ENCODE measurements at regions not wholly inside any gene's neighbourhood (a gene's known extent, or its start where the extent isn't known, plus 50 kb on each side); places are given as distances from the start of the nearest gene placed in this dataset.
"Not testable (repeated sequence)": the region's sequence is repeated elsewhere in the genome, so short reads cannot be mapped to it uniquely, and the experiment has no call there.

DNA sequence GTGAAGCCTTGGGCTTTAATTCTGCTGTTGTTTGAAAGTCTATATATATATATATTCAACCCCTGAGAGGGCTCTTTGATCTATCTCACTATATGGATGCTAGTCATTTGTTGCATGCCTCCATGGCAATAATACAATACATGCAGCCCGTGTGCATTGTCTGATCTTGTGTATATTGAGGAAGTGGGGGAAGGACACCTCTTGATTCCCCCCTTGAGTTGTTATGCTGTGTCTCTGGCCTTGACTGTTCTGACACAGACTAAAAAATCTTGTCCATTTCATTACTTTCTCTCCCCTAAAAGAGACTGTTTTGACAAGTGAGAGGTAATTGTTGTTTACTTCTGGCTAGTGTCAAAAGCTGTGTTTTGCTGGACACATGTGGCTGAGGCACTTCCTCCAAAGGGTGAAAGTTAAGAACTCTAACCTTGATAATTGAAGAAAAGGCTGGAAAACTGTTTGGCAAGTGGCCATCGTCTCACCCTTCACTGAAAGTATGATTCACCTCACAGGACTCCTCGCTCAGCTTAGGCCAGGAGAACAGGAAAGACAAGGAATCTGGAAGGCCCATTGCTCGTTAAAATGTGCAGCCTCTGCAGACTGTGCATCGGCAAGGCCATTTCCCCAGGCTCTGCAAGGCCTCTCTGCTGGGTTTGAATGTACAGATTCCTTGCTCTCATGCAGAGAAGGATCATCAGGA is 304.0 kb downstream of the PRELID2 start:
- no peaks in the 10 kb centered on the region for H3K4me1 ChIP-seq (ENCODE audit: insufficient read depth, low read length)
- H3K27me3 ChIP-seq (ENCODE audit: control insufficient read depth in 1 of 2, insufficient read depth in 2 of 2, low read length in 2 of 2): no peaks in the 10 kb centered on the region
- no peaks in the 10 kb centered on the region for H3K9me3 ChIP-seq (ENCODE audit: low read length)
- H3K36me3 ChIP-seq (ENCODE audit: insufficient read depth, low read length): no peaks in the 10 kb centered on the region
- no peak overlapping the region for H3K27ac ChIP-seq (ENCODE audit: low read depth, low read length)
- no peak overlapping the region for H3K4me3 ChIP-seq (ENCODE audit: low read depth in 1 of 2, low read length in 2 of 2)
- H3K9ac ChIP-seq (ENCODE audit: low read length): no peak overlapping the region

DNA sequence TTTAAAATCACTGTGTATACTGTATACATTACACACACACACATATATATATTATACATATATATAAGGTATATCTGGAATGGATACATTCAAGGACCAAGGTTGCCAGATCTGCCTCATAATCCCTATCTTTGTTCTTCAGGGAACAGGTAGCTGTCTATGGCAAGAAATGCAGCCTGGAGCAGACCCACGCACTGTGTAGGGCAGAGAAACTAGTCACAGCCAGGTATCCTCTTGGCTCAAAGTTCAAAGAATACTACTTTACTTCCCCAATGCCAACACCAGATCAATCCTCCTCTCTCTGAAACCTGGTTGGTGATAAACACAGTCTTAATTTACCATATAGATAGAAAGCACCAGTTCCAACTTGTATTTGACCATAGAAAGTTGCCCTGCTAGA is 313.6 kb downstream of the PRELID2 start:
- Histone ChIP-seq H3K4me3 (ENCODE audit: low read depth in 1 of 2, low read length in 2 of 2) (no peak overlapping the region), H3K4me1 (ENCODE audit: insufficient read depth, low read length) (no peaks in the 10 kb centered on the region), H3K9me3 (ENCODE audit: low read length) (no peaks in the 10 kb centered on the region), H3K9ac (ENCODE audit: low read length) (no peak overlapping the region), H3K36me3 (ENCODE audit: insufficient read depth, low read length) (no peaks in the 10 kb centered on the region), H3K27me3 (ENCODE audit: control insufficient read depth in 1 of 2, insufficient read depth in 2 of 2, low read length in 2 of 2) (no peaks in the 10 kb centered on the region), H3K27ac (ENCODE audit: low read depth, low read length) (no peak overlapping the region)

DNA sequence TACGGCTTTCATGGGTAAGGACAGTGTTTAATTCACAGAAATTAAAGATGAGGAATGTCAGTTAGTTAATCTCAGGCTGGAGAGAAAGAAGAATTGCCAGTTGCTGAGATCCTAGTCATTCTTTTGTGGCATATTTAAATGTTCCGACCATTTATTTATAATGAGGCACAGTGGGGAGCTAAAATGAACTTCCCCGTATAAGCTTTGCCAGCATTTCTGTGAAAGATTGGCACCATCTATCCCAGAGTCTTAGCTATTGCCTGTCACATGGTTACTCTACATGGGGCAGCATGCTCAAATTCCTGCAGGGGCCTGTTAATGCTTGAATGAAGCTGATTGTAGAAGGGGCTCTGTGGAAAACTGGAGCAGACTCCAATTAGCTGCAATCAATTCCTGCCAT is 314.1 kb downstream of the PRELID2 start:
- Histone ChIP-seq H3K27me3 (ENCODE audit: control insufficient read depth in 1 of 2, insufficient read depth in 2 of 2, low read length in 2 of 2) (no peaks in the 10 kb centered on the region), H3K4me3 (ENCODE audit: low read depth in 1 of 2, low read length in 2 of 2) (no peak overlapping the region), H3K9me3 (ENCODE audit: low read length) (no peaks in the 10 kb centered on the region), H3K9ac (ENCODE audit: low read length) (no peak overlapping the region), H3K4me1 (ENCODE audit: insufficient read depth, low read length) (no peaks in the 10 kb centered on the region), H3K36me3 (ENCODE audit: insufficient read depth, low read length) (no peaks in the 10 kb centered on the region), H3K27ac (ENCODE audit: low read depth, low read length) (no peak overlapping the region)

DNA sequence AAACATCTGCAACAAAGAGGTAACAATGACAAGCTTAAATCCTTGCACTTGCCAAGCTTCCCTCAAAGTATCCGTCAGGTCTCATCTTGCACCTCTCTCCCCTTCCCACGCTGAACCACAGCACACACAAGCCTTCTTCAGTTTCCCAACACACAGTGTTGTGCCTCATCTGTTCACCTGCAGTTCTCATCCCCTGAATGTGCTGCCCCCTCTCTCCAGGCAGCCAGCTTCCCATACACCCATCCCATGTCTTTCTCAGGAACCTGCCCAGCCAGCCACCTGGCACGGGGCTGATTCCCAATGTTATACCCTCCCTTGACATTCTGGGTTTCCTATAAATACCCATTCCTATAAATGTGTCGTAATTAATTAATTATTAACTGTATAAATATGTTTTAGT is 314.8 kb downstream of the PRELID2 start:
- H3K9ac ChIP-seq (ENCODE audit: low read length): no peak overlapping the region
- no peaks in the 10 kb centered on the region for H3K4me1 ChIP-seq (ENCODE audit: insufficient read depth, low read length)
- H3K4me3 ChIP-seq (ENCODE audit: low read depth in 1 of 2, low read length in 2 of 2): no peak overlapping the region
- no peak overlapping the region for H3K27ac ChIP-seq (ENCODE audit: low read depth, low read length)
- no peaks in the 10 kb centered on the region for H3K27me3 ChIP-seq (ENCODE audit: control insufficient read depth in 1 of 2, insufficient read depth in 2 of 2, low read length in 2 of 2)
- no peaks in the 10 kb centered on the region for H3K36me3 ChIP-seq (ENCODE audit: insufficient read depth, low read length)
- no peaks in the 10 kb centered on the region for H3K9me3 ChIP-seq (ENCODE audit: low read length)

DNA sequence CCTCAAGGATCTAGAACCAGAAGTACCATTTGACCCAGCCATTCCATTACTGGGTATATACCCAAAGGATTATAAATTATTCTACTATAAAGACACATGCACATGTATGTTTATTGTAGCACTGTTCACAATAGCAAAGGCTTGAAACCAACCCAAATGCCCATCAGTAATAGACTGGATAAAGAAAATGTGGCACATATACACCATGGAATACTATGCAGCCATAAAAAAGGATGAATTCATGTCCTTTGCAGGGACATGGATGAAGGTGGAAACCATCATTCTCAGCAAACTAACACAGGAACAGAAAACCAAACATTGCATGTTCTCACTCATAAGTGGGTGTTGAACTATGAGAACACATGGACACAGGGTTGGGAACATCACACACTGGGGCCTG is 317.6 kb downstream of the PRELID2 start:
- not testable (repeated sequence) for H3K27me3 ChIP-seq (ENCODE audit: control insufficient read depth in 1 of 2, insufficient read depth in 2 of 2, low read length in 2 of 2); H3K4me1 ChIP-seq (ENCODE audit: insufficient read depth, low read length); H3K4me3 ChIP-seq (ENCODE audit: low read depth in 1 of 2, low read length in 2 of 2); H3K27ac ChIP-seq (ENCODE audit: low read depth, low read length); H3K9me3 ChIP-seq (ENCODE audit: low read length); H3K36me3 ChIP-seq (ENCODE audit: insufficient read depth, low read length); H3K9ac ChIP-seq (ENCODE audit: low read length)

DNA sequence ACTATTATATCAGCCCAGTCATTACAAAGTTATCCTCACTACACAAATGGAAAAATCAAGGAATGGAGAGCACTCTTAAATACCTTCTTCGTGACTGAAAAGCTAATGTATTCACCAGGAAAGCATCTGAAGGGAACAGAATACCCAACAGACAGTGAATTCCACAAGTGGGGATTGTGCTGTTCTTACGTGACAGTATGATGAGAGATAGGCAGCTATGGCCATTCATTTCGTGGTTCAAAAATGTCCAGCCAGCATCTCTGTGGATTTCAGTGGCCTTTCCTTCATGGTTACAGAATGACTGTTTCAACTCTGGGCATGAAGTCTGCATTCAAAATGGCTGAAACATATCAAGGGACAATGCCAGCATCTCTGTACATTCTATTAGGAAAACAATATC is 323.8 kb downstream of the PRELID2 start:
- peaks cover 19% of the 10 kb centered on the region for H3K4me1 ChIP-seq (ENCODE audit: insufficient read depth, low read length)
- no peak overlapping the region for H3K27ac ChIP-seq (ENCODE audit: low read depth, low read length)
- H3K27me3 ChIP-seq (ENCODE audit: control insufficient read depth in 1 of 2, insufficient read depth in 2 of 2, low read length in 2 of 2): no peaks in the 10 kb centered on the region
- no peaks in the 10 kb centered on the region for H3K9me3 ChIP-seq (ENCODE audit: low read length)
- no peak overlapping the region for H3K4me3 ChIP-seq (ENCODE audit: low read depth in 1 of 2, low read length in 2 of 2)
- no peaks in the 10 kb centered on the region for H3K36me3 ChIP-seq (ENCODE audit: insufficient read depth, low read length)
- H3K9ac ChIP-seq (ENCODE audit: low read length): no peak overlapping the region

DNA sequence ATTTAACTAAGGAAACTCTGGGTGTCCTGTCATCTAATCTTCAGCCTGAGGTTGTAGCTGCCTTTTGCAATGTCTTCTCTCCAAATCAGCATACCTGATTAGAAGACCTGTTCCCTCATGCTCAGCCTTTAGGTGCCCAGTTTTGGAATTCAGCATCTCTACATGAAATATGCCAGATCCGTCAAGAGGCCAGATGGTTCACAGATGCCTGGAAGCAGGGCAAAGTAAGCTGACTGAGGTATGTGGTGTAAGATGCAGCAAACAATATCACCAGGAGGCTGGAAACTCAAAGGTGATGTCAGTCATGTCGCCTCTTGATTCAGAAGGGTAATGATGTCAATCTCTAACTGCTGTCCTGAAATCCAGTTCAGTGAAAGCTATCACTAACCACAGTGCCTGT is 324.4 kb downstream of the PRELID2 start:
- Histone ChIP-seq H3K27ac (ENCODE audit: low read depth, low read length) (no peak overlapping the region), H3K4me3 (ENCODE audit: low read depth in 1 of 2, low read length in 2 of 2) (no peak overlapping the region), H3K4me1 (ENCODE audit: insufficient read depth, low read length) (peaks cover 19% of the 10 kb centered on the region), H3K9me3 (ENCODE audit: low read length) (no peaks in the 10 kb centered on the region), H3K36me3 (ENCODE audit: insufficient read depth, low read length) (no peaks in the 10 kb centered on the region), H3K9ac (ENCODE audit: low read length) (no peak overlapping the region), H3K27me3 (ENCODE audit: control insufficient read depth in 1 of 2, insufficient read depth in 2 of 2, low read length in 2 of 2) (no peaks in the 10 kb centered on the region)

DNA sequence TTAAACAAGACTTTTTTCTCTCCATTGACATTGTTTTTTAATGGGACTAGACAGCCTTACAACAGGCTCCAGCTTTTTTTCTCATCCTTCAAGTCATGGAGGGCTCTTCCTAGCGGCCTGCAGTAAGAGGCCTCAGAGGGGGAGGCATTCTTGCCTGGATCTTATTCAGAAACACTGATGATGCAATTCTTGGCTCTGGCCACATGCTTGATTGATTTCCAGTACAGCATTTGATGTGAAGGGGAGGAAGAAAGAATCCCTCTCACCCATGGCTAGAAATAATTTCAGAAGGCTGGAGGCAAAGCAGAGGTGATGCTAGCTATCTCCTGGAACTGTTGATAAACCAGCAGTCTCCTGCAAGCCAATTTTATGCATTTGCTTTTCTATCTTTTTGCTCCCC is 324.8 kb downstream of the PRELID2 start:
- H3K4me1 ChIP-seq (ENCODE audit: insufficient read depth, low read length): peaks cover 19% of the 10 kb centered on the region
- H3K9ac ChIP-seq (ENCODE audit: low read length): no peak overlapping the region
- H3K36me3 ChIP-seq (ENCODE audit: insufficient read depth, low read length): no peaks in the 10 kb centered on the region
- no peak overlapping the region for H3K27ac ChIP-seq (ENCODE audit: low read depth, low read length)
- no peaks in the 10 kb centered on the region for H3K27me3 ChIP-seq (ENCODE audit: control insufficient read depth in 1 of 2, insufficient read depth in 2 of 2, low read length in 2 of 2)
- H3K4me3 ChIP-seq (ENCODE audit: low read depth in 1 of 2, low read length in 2 of 2): no peak overlapping the region
- H3K9me3 ChIP-seq (ENCODE audit: low read length): no peaks in the 10 kb centered on the region

DNA sequence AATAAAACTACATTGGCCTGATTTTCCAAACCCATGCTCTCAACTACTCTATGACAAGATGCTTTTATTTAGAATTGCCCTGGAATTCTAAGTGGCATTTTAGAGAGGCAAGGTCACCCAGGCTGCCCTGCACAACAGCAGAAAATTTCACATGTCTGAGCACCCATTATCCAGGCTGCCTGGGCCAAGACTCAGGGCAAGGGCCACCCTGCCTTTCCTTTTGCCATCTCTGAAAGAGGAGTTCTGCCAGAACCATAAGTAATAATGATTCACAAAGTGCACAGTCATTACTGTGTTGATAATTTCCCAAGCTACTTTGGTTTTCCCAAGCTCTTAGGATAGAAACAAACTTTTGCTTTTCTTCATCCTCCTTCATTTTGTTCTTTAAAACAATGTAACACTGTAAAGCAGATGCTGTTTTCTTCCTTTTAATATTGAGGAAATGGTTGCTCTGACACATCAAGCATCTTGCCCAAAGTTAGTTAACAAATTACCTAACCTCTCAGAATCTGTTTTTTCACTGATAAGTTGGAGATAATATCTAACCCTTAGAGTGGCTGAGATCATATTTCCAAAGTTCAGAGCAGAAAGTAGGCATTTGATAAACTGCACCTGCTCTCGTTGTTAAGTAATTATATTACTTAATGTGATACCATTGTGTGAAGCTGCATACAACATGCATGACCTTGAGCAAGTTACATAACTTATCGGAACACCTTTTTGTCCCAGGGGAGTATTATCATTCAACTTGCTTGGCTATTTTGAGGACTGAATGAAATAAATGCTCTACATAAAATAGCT is 325.6 kb downstream of the PRELID2 start:
- Histone ChIP-seq H3K4me1 (ENCODE audit: insufficient read depth, low read length) (peaks cover 19% of the 10 kb centered on the region), H3K4me3 (ENCODE audit: low read depth in 1 of 2, low read length in 2 of 2) (no peak overlapping the region), H3K36me3 (ENCODE audit: insufficient read depth, low read length) (no peaks in the 10 kb centered on the region)

DNA sequence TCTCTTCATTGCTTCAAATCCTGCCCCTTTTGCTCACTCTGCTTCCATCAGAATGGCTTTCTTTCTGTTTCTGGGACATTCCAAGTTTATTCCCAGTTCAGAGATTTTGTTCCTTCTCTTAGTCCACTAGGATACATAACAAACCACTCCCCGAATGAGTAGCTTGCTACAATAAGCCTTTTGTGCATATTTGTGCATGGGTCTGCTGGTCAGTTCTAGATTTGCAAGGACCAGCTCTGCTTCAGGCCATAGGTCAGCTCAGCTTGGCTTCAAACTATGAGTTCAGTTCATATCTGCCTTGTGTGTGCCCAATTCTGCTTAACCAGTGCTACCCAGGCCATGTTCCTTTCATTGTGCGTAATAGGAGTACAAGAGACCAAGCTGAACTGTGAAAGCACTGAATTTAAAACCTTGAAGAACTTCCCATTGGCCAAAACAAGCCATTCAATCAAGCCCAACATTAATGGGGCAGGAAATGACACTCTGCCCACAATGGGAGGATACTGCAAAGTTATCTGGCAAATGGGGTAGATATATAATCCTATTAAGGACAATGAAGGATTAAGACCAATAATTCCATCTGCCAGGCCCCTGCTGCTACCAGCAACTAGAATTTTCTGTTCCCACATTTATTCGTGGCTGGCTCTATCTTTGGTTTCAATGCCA is 328.8 kb downstream of the PRELID2 start:
- Histone ChIP-seq H3K4me1 (ENCODE audit: insufficient read depth, low read length) (peaks cover 19% of the 10 kb centered on the region), H3K36me3 (ENCODE audit: insufficient read depth, low read length) (no peaks in the 10 kb centered on the region), H3K9me3 (ENCODE audit: low read length) (no peaks in the 10 kb centered on the region), H3K27me3 (ENCODE audit: control insufficient read depth in 1 of 2, insufficient read depth in 2 of 2, low read length in 2 of 2) (no peaks in the 10 kb centered on the region), H3K27ac (ENCODE audit: low read depth, low read length) (no peak overlapping the region), H3K4me3 (ENCODE audit: low read depth in 1 of 2, low read length in 2 of 2) (no peak overlapping the region), H3K9ac (ENCODE audit: low read length) (no peak overlapping the region)

More for the DNA sequence above, 325.6 kb downstream of the PRELID2 start:
- no peaks in the 10 kb centered on the region for H3K27me3 ChIP-seq (ENCODE audit: control insufficient read depth in 1 of 2, insufficient read depth in 2 of 2, low read length in 2 of 2)
- no peak overlapping the region for H3K27ac ChIP-seq (ENCODE audit: low read depth, low read length)
- H3K9ac ChIP-seq (ENCODE audit: low read length): no peak overlapping the region
- H3K9me3 ChIP-seq (ENCODE audit: low read length): no peaks in the 10 kb centered on the region

DNA sequence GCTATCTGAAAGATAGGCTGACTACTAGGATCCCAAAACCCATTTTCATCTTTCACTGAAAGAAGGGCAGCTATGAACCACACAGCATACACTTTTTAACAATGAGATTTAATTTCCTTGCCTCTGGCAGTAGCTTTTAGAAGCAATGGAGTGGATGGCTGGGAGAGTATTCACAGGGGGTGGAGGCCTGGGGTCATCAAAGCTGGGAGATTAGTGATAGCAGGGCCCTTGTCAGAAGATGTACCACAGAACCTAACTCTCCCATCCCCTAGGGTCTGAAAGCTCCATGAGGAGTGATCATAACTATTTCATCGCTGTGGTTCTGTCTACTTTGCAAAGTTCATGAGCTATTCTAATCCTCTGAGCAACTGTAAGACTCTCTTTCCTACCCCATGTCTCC is 332.2 kb downstream of the PRELID2 start:
- no peaks in the 10 kb centered on the region for H3K36me3 ChIP-seq (ENCODE audit: insufficient read depth, low read length)
- H3K9me3 ChIP-seq (ENCODE audit: low read length): no peaks in the 10 kb centered on the region
- no peaks in the 10 kb centered on the region for H3K27me3 ChIP-seq (ENCODE audit: control insufficient read depth in 1 of 2, insufficient read depth in 2 of 2, low read length in 2 of 2)
- no peaks in the 10 kb centered on the region for H3K4me1 ChIP-seq (ENCODE audit: insufficient read depth, low read length)
- H3K27ac ChIP-seq (ENCODE audit: low read depth, low read length): no peak overlapping the region
- no peak overlapping the region for H3K4me3 ChIP-seq (ENCODE audit: low read depth in 1 of 2, low read length in 2 of 2)
- no peak overlapping the region for H3K9ac ChIP-seq (ENCODE audit: low read length)

Measured in muscle layer of colon (tissue), 2 donors.